CD4-positive, CD25-positive, alpha-beta regulatory T cell (primary cell): ENCODE measurements at regions not wholly inside any gene's neighbourhood (a gene's known extent, or its start where the extent isn't known, plus 50 kb on each side); places are given as distances from the start of the nearest gene placed in this dataset.

Experiments
- ATAC-seq, 2 donors: fragments of 150-1000 bp; cut with Tn5 transposase; one replicate each; pipeline ENCODE4 v1.10.0; 2021; ENCODE audit warnings: low read depth in 2 of 2, moderate number of reproducible peaks in 2 of 2, moderate library complexity in 1 of 2
- DNase-seq, 3 donors: peaks; one replicate each; pipeline versions ENCODE4 v3.0.0 to v3.0.0-alpha.2; 2012 to 2022; ENCODE audit warnings: mixed read lengths in 1 of 3
- H3K27ac ChIP-seq: one replicate; pipeline ENCODE4 v1.7.0; 2013; ENCODE audit warnings: mild to moderate bottlenecking, low read length; ENCODE audit not compliant: insufficient read depth, poor library complexity, severe bottlenecking
- H3K27me3 ChIP-seq: one replicate; pipeline ENCODE4 v1.7.0; 2013; ENCODE audit warnings: low read length; ENCODE audit not compliant: control insufficient read depth, insufficient read depth
- H3K36me3 ChIP-seq: one replicate; pipeline ENCODE4 v1.7.0; 2013; ENCODE audit warnings: mild to moderate bottlenecking, low read length, moderate library complexity; ENCODE audit not compliant: control insufficient read depth, insufficient read depth
- H3K4me1 ChIP-seq: 2 replicates; pipeline ENCODE4 v1.7.0; 2013; ENCODE audit warnings: mild to moderate bottlenecking, low read length; ENCODE audit not compliant: insufficient read depth, control insufficient read depth, poor library complexity, severe bottlenecking
- H3K4me3 ChIP-seq: one replicate; pipeline ENCODE4 v1.7.0; 2013; ENCODE audit warnings: low read depth, mild to moderate bottlenecking, low read length, moderate library complexity
- H3K9me3 ChIP-seq, 2 experiments: 1 replicate in 1 of 2; 2 replicates in 1 of 2; pipeline ENCODE4 v1.7.0; 2013; ENCODE audit warnings: low read length in 2 of 2, mild to moderate bottlenecking in 1 of 2, moderate library complexity in 1 of 2; ENCODE audit not compliant: control insufficient read depth in 2 of 2
- H3K27ac Mint-ChIP-seq, 3 donors: one replicate each; pipeline ENCODE4 v1.8.0; 2020 to 2022; ENCODE audit warnings: mild to moderate bottlenecking in 3 of 3, mixed read lengths in 3 of 3, moderate library complexity in 2 of 3
- H3K27me3 Mint-ChIP-seq: one replicate; pipeline ENCODE4 v1.8.0; 2022; ENCODE audit warnings: mild to moderate bottlenecking, mixed read lengths
- H3K36me3 Mint-ChIP-seq: one replicate; pipeline ENCODE4 v1.8.0; 2020; ENCODE audit warnings: mixed read lengths
- H3K4me1 Mint-ChIP-seq, 4 donors: one replicate each; pipeline ENCODE4 v1.8.0; 2020 to 2022; ENCODE audit warnings: mixed read lengths in 4 of 4, mild to moderate bottlenecking in 1 of 4
- H3K4me3 Mint-ChIP-seq, 4 donors: one replicate each; pipeline ENCODE4 v1.8.0; 2020 to 2022; ENCODE audit warnings: mild to moderate bottlenecking in 4 of 4, mixed read lengths in 4 of 4, moderate library complexity in 3 of 4
- H3K9me3 Mint-ChIP-seq, 7 donors: one replicate each; pipeline ENCODE4 v1.8.0; 2020 to 2022; ENCODE audit warnings: mixed read lengths in 7 of 7, mild to moderate bottlenecking in 3 of 7, moderate library complexity in 2 of 7

GRCh38 chr21:32131960-32132359 lies 146.9 kb downstream of the MIS18A start:
- no peaks in the 10 kb centered on the region for H3K4me1 ChIP-seq
- Mint-ChIP-seq H3K4me3 (no peak overlapping the region), H3K27me3 (no peaks in the 10 kb centered on the region)

GRCh38 chr21:32131164-32131563 lies 147.7 kb downstream of the MIS18A start:
- no peaks in the 10 kb centered on the region for H3K36me3 ChIP-seq
- H3K9me3 ChIP-seq: no peaks in the 10 kb centered on the region
- H3K27ac ChIP-seq: no peak overlapping the region
- H3K36me3 Mint-ChIP-seq: no peaks in the 10 kb centered on the region
- H3K9me3 Mint-ChIP-seq: peaks cover 0 to 8% (median 3%) of the 10 kb centered on the region in 7 donors
- H3K4me3 ChIP-seq: no peak overlapping the region
- H3K4me1 ChIP-seq: no peaks in the 10 kb centered on the region
- H3K27ac Mint-ChIP-seq: no peak overlapping the region
- H3K27me3 ChIP-seq: no peaks in the 10 kb centered on the region
- ATAC-seq (no peak), DNase-seq (no peak)
- no peak overlapping the region for H3K4me3 Mint-ChIP-seq
- H3K4me1 Mint-ChIP-seq: no peaks in the 10 kb centered on the region
- H3K27me3 Mint-ChIP-seq: no peaks in the 10 kb centered on the region

More at GRCh38 chr21:32131960-32132359, 146.9 kb downstream of the MIS18A start:
- no peak overlapping the region for H3K4me3 ChIP-seq
- no peaks in the 10 kb centered on the region for H3K4me1 Mint-ChIP-seq
- H3K9me3 Mint-ChIP-seq: peaks cover 0 to 8% (median 3%) of the 10 kb centered on the region in 7 donors
- H3K36me3 ChIP-seq: no peaks in the 10 kb centered on the region
- DNase-seq (no peak), ATAC-seq (no peak)
- no peaks in the 10 kb centered on the region for H3K9me3 ChIP-seq
- H3K36me3 Mint-ChIP-seq: no peaks in the 10 kb centered on the region
- H3K27ac Mint-ChIP-seq: no peak overlapping the region
- H3K27ac ChIP-seq: no peak overlapping the region
- no peaks in the 10 kb centered on the region for H3K27me3 ChIP-seq

GRCh38 chr21:32130031-32130891 lies 148.6 kb downstream of the MIS18A start:
- DNase-seq: no peak
- H3K9me3 ChIP-seq: no peaks in the 10 kb centered on the region
- H3K36me3 ChIP-seq: no peaks in the 10 kb centered on the region
- H3K27ac ChIP-seq: no peak overlapping the region
- no peaks in the 10 kb centered on the region for H3K4me1 Mint-ChIP-seq
- no peaks in the 10 kb centered on the region for H3K4me1 ChIP-seq
- H3K27me3 ChIP-seq: no peaks in the 10 kb centered on the region
- no peak overlapping the region for H3K27ac Mint-ChIP-seq
- H3K4me3 ChIP-seq: no peak overlapping the region
- H3K27me3 Mint-ChIP-seq: no peaks in the 10 kb centered on the region
- H3K36me3 Mint-ChIP-seq: no peaks in the 10 kb centered on the region
- ATAC-seq: no peak
- no peak overlapping the region for H3K4me3 Mint-ChIP-seq
- H3K9me3 Mint-ChIP-seq: peaks cover 0 to 8% (median 3%) of the 10 kb centered on the region in 7 donors

GRCh38 chr21:32127081-32127480 lies 151.8 kb downstream of the MIS18A start:
- ATAC-seq (no peak), DNase-seq (no peak)
- Histone ChIP-seq H3K4me1 (no peaks in the 10 kb centered on the region), H3K27me3 (no peaks in the 10 kb centered on the region), H3K9me3 (no peaks in the 10 kb centered on the region), H3K27ac (no peak overlapping the region), H3K4me3 (no peak overlapping the region), H3K36me3 (no peaks in the 10 kb centered on the region)
- Mint-ChIP-seq H3K27ac (no peak overlapping the region), H3K36me3 (no peaks in the 10 kb centered on the region), H3K4me1 (no peaks in the 10 kb centered on the region), H3K4me3 (no peak overlapping the region), H3K27me3 (no peaks in the 10 kb centered on the region), H3K9me3 (peaks cover 0 to 13% (median 7%) of the 10 kb centered on the region in 7 donors)

- Mint-ChIP-seq H3K4me3 (no peak overlapping the region), H3K27ac (no peak overlapping the region), H3K27me3 (no peaks in the 10 kb centered on the region), H3K4me1 (no peaks in the 10 kb centered on the region), H3K9me3 (peaks cover 0 to 13% (median 5%) of the 10 kb centered on the region in 7 donors), H3K36me3 (no peaks in the 10 kb centered on the region)
- H3K36me3 ChIP-seq: no peaks in the 10 kb centered on the region
- H3K27me3 ChIP-seq: peaks cover 3% of the 10 kb centered on the region
- H3K27ac ChIP-seq: no peak overlapping the region
- ATAC-seq (no peak), DNase-seq (no peak)
- H3K4me1 ChIP-seq: no peaks in the 10 kb centered on the region
- H3K9me3 ChIP-seq: no peaks in the 10 kb centered on the region
- no peak overlapping the region for H3K4me3 ChIP-seq
Observed at GRCh38 chr21:32122082-32122481, 156.8 kb downstream of the MIS18A start.

GRCh38 chr21:32120230-32120629 lies 158.6 kb downstream of the MIS18A start:
- H3K4me3 ChIP-seq: no peak overlapping the region
- no peaks in the 10 kb centered on the region for H3K4me1 ChIP-seq
- no peaks in the 10 kb centered on the region for H3K4me1 Mint-ChIP-seq
- H3K27ac Mint-ChIP-seq: no peak overlapping the region
- no peaks in the 10 kb centered on the region for H3K36me3 Mint-ChIP-seq
- ATAC-seq (no peak), DNase-seq (no peak)
- H3K4me3 Mint-ChIP-seq: no peak overlapping the region
- H3K27me3 Mint-ChIP-seq: peaks cover 4% of the 10 kb centered on the region
- peaks cover 0 to 13% (median 4%) of the 10 kb centered on the region in 7 donors for H3K9me3 Mint-ChIP-seq
- H3K9me3 ChIP-seq: no peaks in the 10 kb centered on the region
- H3K27me3 ChIP-seq: peaks cover 3% of the 10 kb centered on the region
- H3K36me3 ChIP-seq: no peaks in the 10 kb centered on the region
- no peak overlapping the region for H3K27ac ChIP-seq

GRCh38 chr21:32119811-32120210 lies 159.0 kb downstream of the MIS18A start:
- Mint-ChIP-seq H3K4me3 (no peak overlapping the region), H3K4me1 (no peaks in the 10 kb centered on the region), H3K27me3 (peaks cover 4% of the 10 kb centered on the region), H3K36me3 (no peaks in the 10 kb centered on the region), H3K9me3 (peaks cover 0 to 13% (median 4%) of the 10 kb centered on the region in 7 donors), H3K27ac (no peak overlapping the region)
- H3K4me1 ChIP-seq: no peaks in the 10 kb centered on the region
- no peaks in the 10 kb centered on the region for H3K9me3 ChIP-seq
- ATAC-seq: no peak
- no peaks in the 10 kb centered on the region for H3K36me3 ChIP-seq
- no peak overlapping the region for H3K27ac ChIP-seq
- no peak overlapping the region for H3K4me3 ChIP-seq
- H3K27me3 ChIP-seq: peaks cover 3% of the 10 kb centered on the region
- DNase-seq: no peak

- Histone ChIP-seq H3K27me3 (peaks cover 3% of the 10 kb centered on the region), H3K27ac (no peak overlapping the region), H3K4me1 (no peaks in the 10 kb centered on the region), H3K36me3 (no peaks in the 10 kb centered on the region), H3K4me3 (no peak overlapping the region), H3K9me3 (no peaks in the 10 kb centered on the region)
- Mint-ChIP-seq H3K4me1 (no peaks in the 10 kb centered on the region), H3K9me3 (peaks cover 0 to 13% (median 4%) of the 10 kb centered on the region in 7 donors), H3K27ac (no peak overlapping the region), H3K4me3 (no peak overlapping the region), H3K27me3 (peaks cover 4% of the 10 kb centered on the region), H3K36me3 (no peaks in the 10 kb centered on the region)
- no peak for ATAC-seq
- DNase-seq: no peak
Observed at GRCh38 chr21:32119389-32119788, 159.5 kb downstream of the MIS18A start.
